Uterus (tissue), 3 donors: ENCODE measurements at regions not wholly inside any gene's neighbourhood (a gene's known extent, or its start where the extent isn't known, plus 50 kb on each side); places are given as distances from the start of the nearest gene placed in this dataset.

Experiments
- DNase-seq, 2 donors: peaks; one replicate each; pipeline ENCODE4 v3.0.0-alpha.2; 2019 to 2020
- H3K27ac ChIP-seq, 2 donors: fragments of 200-600 bp; sonication (generic); 1 replicate in 1 of 2; 2 replicates in 1 of 2; pipeline ENCODE4 v1.5.1; 2016 to 2018
- H3K27me3 ChIP-seq, 2 donors: fragments of 200-600 bp; sonication (generic); one replicate each; pipeline ENCODE4 v1.5.1; 2018 to 2019; ENCODE audit warnings: control low read depth in 1 of 2
- H3K36me3 ChIP-seq, 2 donors: fragments of 200-600 bp; sonication (generic); one replicate each; pipeline ENCODE4 v1.5.1; 2019; ENCODE audit warnings: control low read depth in 1 of 2
- H3K4me1 ChIP-seq, 2 donors: fragments of 200-600 bp; sonication (generic); one replicate each; pipeline ENCODE4 v1.5.1; 2018 to 2019; ENCODE audit warnings: control low read depth in 1 of 2
- H3K4me3 ChIP-seq, 2 donors: fragments of 200-600 bp; sonication (generic); 1 replicate in 1 of 2; 2 replicates in 1 of 2; pipeline ENCODE4 v1.5.1; 2018 to 2019; ENCODE audit warnings: mild to moderate bottlenecking in 1 of 2
- H3K9me3 ChIP-seq, 2 donors: fragments of 200-600 bp; sonication (generic); one replicate each; pipeline ENCODE4 v1.5.1; 2019; ENCODE audit warnings: control low read depth in 1 of 2
- POLR2A ChIP-seq, 2 donors: fragments of 450-650 bp; IDR thresholded peaks; one replicate each; pipeline ENCODE4 v1.6.1; 2016; ENCODE audit warnings: antibody characterized with exemption in 2 of 2, mild to moderate bottlenecking in 1 of 2, moderate library complexity in 1 of 2
- intact Hi-C: fragments of 100-400 bp; cut with DNase I; formaldehyde crosslinking; loops from one replicate; pipeline ENCODE4 v1.15.1; 2023; ENCODE audit warnings: low total_unique reads
- TF ChIP-seq, protein P1 (sequence below), 4 experiments: fragments of 200-600 bp in 2 of 4; fragments of 450-650 bp in 2 of 4; sonication (generic) in 2 of 4; IDR thresholded peaks; one replicate each; pipeline ENCODE4 v1.5.1; 2016 to 2019; ENCODE audit warnings: antibody characterized with exemption in 4 of 4, mild to moderate bottlenecking in 2 of 4, moderate library complexity in 1 of 4
- donor health status: DM: yes; HTN: yes; CAD: no.

DNA sequence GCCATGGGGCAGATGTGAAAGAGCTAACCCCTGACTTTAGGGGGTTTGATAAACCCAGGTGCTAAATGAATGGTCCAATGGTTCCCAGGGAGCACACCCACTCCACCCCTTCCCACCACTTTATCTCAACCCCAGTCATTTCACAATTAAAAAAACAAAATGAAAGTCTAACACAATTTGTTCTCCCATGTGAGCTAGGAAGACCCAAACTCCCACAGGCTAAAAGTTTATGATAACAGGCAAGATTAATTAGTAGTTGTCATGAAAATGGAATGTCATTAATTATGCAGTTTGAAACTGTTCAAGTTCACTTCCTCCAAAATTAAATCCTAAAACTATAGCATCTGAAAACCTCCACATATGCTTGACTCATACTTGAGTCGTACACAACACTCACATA is 63.3 kb upstream of the TPM1 start:
- no peak for DNase-seq
- Histone ChIP-seq H3K27me3 (no peaks in the 10 kb centered on the region), H3K36me3 (no peaks in the 10 kb centered on the region), H3K4me1 (no peaks in the 10 kb centered on the region), H3K27ac (no peak overlapping the region), H3K9me3 (no peaks in the 10 kb centered on the region), H3K4me3 (no peak overlapping the region)
- TF ChIP-seq, protein P1, sequence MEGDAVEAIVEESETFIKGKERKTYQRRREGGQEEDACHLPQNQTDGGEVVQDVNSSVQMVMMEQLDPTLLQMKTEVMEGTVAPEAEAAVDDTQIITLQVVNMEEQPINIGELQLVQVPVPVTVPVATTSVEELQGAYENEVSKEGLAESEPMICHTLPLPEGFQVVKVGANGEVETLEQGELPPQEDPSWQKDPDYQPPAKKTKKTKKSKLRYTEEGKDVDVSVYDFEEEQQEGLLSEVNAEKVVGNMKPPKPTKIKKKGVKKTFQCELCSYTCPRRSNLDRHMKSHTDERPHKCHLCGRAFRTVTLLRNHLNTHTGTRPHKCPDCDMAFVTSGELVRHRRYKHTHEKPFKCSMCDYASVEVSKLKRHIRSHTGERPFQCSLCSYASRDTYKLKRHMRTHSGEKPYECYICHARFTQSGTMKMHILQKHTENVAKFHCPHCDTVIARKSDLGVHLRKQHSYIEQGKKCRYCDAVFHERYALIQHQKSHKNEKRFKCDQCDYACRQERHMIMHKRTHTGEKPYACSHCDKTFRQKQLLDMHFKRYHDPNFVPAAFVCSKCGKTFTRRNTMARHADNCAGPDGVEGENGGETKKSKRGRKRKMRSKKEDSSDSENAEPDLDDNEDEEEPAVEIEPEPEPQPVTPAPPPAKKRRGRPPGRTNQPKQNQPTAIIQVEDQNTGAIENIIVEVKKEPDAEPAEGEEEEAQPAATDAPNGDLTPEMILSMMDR (IDR thresholded peaks at IDR 0.05): no peak
- TF ChIP-seq POLR2A (IDR thresholded peaks at IDR 0.05): no peak
- intact Hi-C loops: no loop called here

DNA sequence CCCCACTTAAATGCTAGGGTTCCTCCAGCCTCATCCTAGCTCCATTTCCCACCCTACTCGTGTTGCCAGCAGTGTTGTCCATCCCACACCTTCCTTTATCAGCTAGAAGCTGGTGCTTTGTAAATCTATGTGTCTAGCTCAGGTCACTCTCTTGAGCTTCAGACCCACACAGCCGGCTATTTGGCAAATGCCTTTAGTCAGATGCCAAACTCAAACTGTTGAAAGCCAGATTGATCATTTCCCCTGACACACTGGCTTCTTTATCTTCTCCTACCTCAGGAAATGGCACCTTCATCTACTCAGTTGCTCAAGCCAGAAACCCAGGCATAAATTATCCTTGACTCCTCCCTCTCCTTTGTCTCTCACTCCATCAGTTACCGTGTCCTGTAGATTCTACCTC is 61.5 kb upstream of the TPM1 start:
- intact Hi-C loops: no loop called here
- no peak overlapping the region for H3K4me3 ChIP-seq
- H3K4me1 ChIP-seq: no peaks in the 10 kb centered on the region
- no peaks in the 10 kb centered on the region for H3K9me3 ChIP-seq
- H3K27ac ChIP-seq: no peak overlapping the region
- no peak for TF ChIP-seq POLR2A (IDR thresholded peaks at IDR 0.05)
- TF ChIP-seq, protein P1 (IDR thresholded peaks at IDR 0.05): no peak
- no peak for DNase-seq
- H3K27me3 ChIP-seq: no peaks in the 10 kb centered on the region
- no peaks in the 10 kb centered on the region for H3K36me3 ChIP-seq

DNA sequence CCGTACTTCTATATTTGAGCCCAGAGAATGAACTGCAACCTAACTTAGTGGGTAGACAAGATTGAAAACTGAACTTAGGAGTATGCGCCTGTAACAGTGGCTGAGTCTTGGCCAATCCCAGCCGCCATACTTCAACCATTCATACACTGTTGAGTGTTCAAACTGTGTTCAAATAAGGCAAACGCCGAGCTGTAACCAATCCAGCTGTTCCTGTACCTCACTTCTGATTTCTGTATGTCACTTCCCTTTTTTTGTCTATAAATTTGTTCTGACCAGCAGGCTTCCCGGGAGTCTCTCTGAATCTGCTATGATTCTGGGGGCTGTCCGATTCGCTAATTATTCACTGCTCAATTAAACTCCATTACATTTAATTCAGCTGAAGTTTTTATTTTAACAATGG is 58.6 kb upstream of the TPM1 start:
- no peaks in the 10 kb centered on the region for H3K9me3 ChIP-seq
- intact Hi-C loops: no loop called here

DNA sequence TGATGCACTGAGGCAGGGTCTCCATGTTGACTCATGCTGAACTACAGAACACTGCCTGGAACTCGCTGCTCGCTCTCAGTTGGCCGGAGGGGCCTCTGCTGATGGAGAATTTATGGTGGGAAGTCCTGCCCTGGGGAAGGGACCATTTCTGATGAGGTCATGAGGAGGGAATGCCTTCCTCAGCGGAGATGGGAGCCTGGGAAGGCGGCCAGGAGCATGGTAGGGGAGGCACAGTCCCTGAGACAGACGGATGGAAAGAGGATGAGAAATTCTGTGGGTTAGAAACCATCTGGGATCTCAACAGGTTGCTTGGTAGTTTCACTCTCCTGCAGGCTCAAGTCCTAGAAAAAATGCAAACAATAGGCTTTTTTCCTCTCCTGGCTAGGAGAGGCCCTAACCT is 56.8 kb upstream of the TPM1 start:
- TF ChIP-seq, protein P1 (IDR thresholded peaks at IDR 0.05): no peak
- TF ChIP-seq POLR2A (IDR thresholded peaks at IDR 0.05): no peak
- intact Hi-C loops: no loop called here
- H3K36me3 ChIP-seq: no peaks in the 10 kb centered on the region
- no peaks in the 10 kb centered on the region for H3K27me3 ChIP-seq
- no peaks in the 10 kb centered on the region for H3K4me1 ChIP-seq
- no peaks in the 10 kb centered on the region for H3K9me3 ChIP-seq
- DNase-seq: peak; percentile 47 to 55
- no peak overlapping the region for H3K4me3 ChIP-seq
- H3K27ac ChIP-seq: peak overlapping the region in 1 of 2 donors; percentile 3

More for the DNA sequence above, 58.6 kb upstream of the TPM1 start:
- TF ChIP-seq POLR2A (IDR thresholded peaks at IDR 0.05): no peak
- TF ChIP-seq, protein P1 (IDR thresholded peaks at IDR 0.05): no peak
- Histone ChIP-seq H3K27me3 (no peaks in the 10 kb centered on the region), H3K36me3 (no peaks in the 10 kb centered on the region), H3K4me1 (no peaks in the 10 kb centered on the region), H3K4me3 (no peak overlapping the region), H3K27ac (no peak overlapping the region)
- no peak for DNase-seq

DNA sequence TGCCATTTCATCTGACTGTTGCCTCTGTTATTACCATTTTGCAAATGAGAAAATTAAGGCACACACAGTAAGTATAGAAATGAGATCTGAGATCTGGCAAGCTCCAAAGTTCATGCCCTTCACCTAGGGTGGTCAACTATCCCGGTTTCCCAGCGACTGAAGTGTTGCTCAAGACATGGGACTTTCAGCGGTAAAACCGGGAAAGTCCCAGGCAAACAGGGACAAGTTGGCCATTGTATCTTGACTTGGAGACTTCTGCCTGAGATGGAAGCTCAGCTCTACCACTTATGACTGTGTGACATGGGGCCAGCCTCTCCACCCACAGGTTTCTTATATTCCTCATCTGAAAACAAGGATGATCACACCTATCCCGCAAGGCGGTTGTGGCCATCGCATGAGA is 55.6 kb upstream of the TPM1 start:
- Histone ChIP-seq H3K4me3 (no peak overlapping the region), H3K36me3 (no peaks in the 10 kb centered on the region), H3K27ac (no peak overlapping the region), H3K9me3 (no peaks in the 10 kb centered on the region), H3K27me3 (no peaks in the 10 kb centered on the region), H3K4me1 (no peaks in the 10 kb centered on the region)
- DNase-seq: no peak
- intact Hi-C loops: no loop called here
- TF ChIP-seq, protein P1 (IDR thresholded peaks at IDR 0.05): no peak
- no peak for TF ChIP-seq POLR2A (IDR thresholded peaks at IDR 0.05)
